Mammary epithelial cell (primary cell): ENCODE measurements at regions not wholly inside any gene's neighbourhood (a gene's known extent, or its start where the extent isn't known, plus 50 kb on each side); places are given as distances from the start of the nearest gene placed in this dataset.

Experiments
- CTCF ChIP-seq, 2 donors: IDR thresholded peaks in 1 of 2; conservative IDR thresholded peaks in 1 of 2; 2 replicates each; pipeline ENCODE4 v1.5.1; 2011 to 2012; ENCODE audit warnings: inconsistent platforms in 2 of 2, low read length in 2 of 2, mild to moderate bottlenecking in 2 of 2, control low read depth in 1 of 2, low read depth in 1 of 2; ENCODE audit not compliant: insufficient read depth in 1 of 2; ENCODE audit errors: extremely low read depth in 1 of 2
- EZH2 ChIP-seq: IDR thresholded peaks from 2 replicates; pipeline ENCODE4 v1.6.1; 2012; ENCODE audit warnings: low read length, inconsistent platforms, borderline replicate concordance

- no peak for TF ChIP-seq CTCF (conservative IDR thresholded peaks at IDR 0.05 in 1 of 2, IDR thresholded peaks at IDR 0.05 in 1 of 2; ENCODE audit: extremely low read depth in 1 of 2, insufficient read depth in 1 of 2, low read depth in 1 of 2, low read length in 2 of 2)
- no peak for TF ChIP-seq EZH2
Measured at GRCh38 chr11:25899617-25900160, 432.2 kb upstream of the ANO3 start.
